Activated T-helper 2 cell treated with anti-CD3 and anti-CD28 coated beads, Interferon-gamma antibody, Interleukin-2, Interleukin-4, amounts not matched to agents 10 μg/mL and 5 μg/mL and 100 μg/mL, durations not matched to agents 14 hours and 24 hours and 36 hours (primary cell): ENCODE measurements at regions not wholly inside any gene's neighbourhood (a gene's known extent, or its start where the extent isn't known, plus 50 kb on each side); places are given as distances from the start of the nearest gene placed in this dataset.

ENCODE experiments used
- DNase-seq: peaks from one replicate; pipeline ENCODE4 v3.0.0; 2021; ENCODE audit warnings: low spot score
- H3K27ac Mint-ChIP-seq: one replicate; pipeline ENCODE4 v1.8.0; 2021; ENCODE audit warnings: mixed read lengths
- H3K27me3 Mint-ChIP-seq: one replicate; pipeline ENCODE4 v1.8.0; 2021; ENCODE audit warnings: low read depth, mixed read lengths
- H3K36me3 Mint-ChIP-seq: one replicate; pipeline ENCODE4 v1.8.0; 2021; ENCODE audit warnings: low read depth, mixed read lengths
- H3K4me1 Mint-ChIP-seq: one replicate; pipeline ENCODE4 v1.8.0; 2021; ENCODE audit warnings: low read depth, mixed read lengths
- H3K4me3 Mint-ChIP-seq: one replicate; pipeline ENCODE4 v1.8.0; 2021; ENCODE audit warnings: low read depth, mild to moderate bottlenecking, moderate library complexity, mixed read lengths
- H3K9me3 Mint-ChIP-seq: one replicate; pipeline ENCODE4 v1.8.0; 2021; ENCODE audit warnings: mixed read lengths
- intact Hi-C: fragments of 100-400 bp; cut with micrococcal nuclease; formaldehyde crosslinking; loops from one replicate; pipeline ENCODE4 v1.15.1; 2023

- H3K27me3 Mint-ChIP-seq = no peaks in the 10 kb centered on the region
- DNase-seq = no peak
- no peaks in the 10 kb centered on the region for H3K4me1 Mint-ChIP-seq
- peaks cover 5% of the 10 kb centered on the region for H3K9me3 Mint-ChIP-seq
- no peak overlapping the region for H3K4me3 Mint-ChIP-seq
- no peak overlapping the region for H3K27ac Mint-ChIP-seq
- no peaks in the 10 kb centered on the region for H3K36me3 Mint-ChIP-seq
- intact Hi-C loops = no loop called here
These were observed 320.1 kb downstream of the CDH2 start for GRCh38 chr18:27856820-27857219.

GRCh38 chr18:27855486-27855885 lies 321.4 kb downstream of the CDH2 start:
- H3K36me3 Mint-ChIP-seq = no peaks in the 10 kb centered on the region
- intact Hi-C loops = no loop called here
- H3K27me3 Mint-ChIP-seq = no peaks in the 10 kb centered on the region
- H3K27ac Mint-ChIP-seq = no peak overlapping the region
- no peaks in the 10 kb centered on the region for H3K4me1 Mint-ChIP-seq
- peaks cover 7% of the 10 kb centered on the region for H3K9me3 Mint-ChIP-seq
- no peak for DNase-seq
- H3K4me3 Mint-ChIP-seq = no peak overlapping the region

- Mint-ChIP-seq H3K27me3 (no peaks in the 10 kb centered on the region), H3K27ac (no peak overlapping the region), H3K4me1 (no peaks in the 10 kb centered on the region), H3K4me3 (no peak overlapping the region), H3K36me3 (no peaks in the 10 kb centered on the region), H3K9me3 (peaks cover 10% of the 10 kb centered on the region)
- intact Hi-C loops = no loop called here
- DNase-seq = no peak
These were observed 322.3 kb downstream of the CDH2 start for GRCh38 chr18:27854631-27855030.

GRCh38 chr18:27848336-27848735 lies 328.6 kb downstream of the CDH2 start:
- intact Hi-C loops = loop anchor here (5.0 kb wide), 1 partner anchor 659 kb away; no protein-coding TSS in a partner anchor
- Mint-ChIP-seq H3K4me3 (no peak overlapping the region), H3K27me3 (no peaks in the 10 kb centered on the region), H3K36me3 (no peaks in the 10 kb centered on the region), H3K4me1 (no peaks in the 10 kb centered on the region), H3K27ac (no peak overlapping the region), H3K9me3 (peaks cover 45% of the 10 kb centered on the region)
- no peak for DNase-seq

- H3K4me3 Mint-ChIP-seq = no peak overlapping the region
- intact Hi-C loops = loop anchor here (5.0 kb wide), 1 partner anchor 660 kb away; no protein-coding TSS in a partner anchor
- H3K9me3 Mint-ChIP-seq = peaks cover 45% of the 10 kb centered on the region
- H3K27me3 Mint-ChIP-seq = no peaks in the 10 kb centered on the region
- no peak for DNase-seq
- no peaks in the 10 kb centered on the region for H3K36me3 Mint-ChIP-seq
- H3K4me1 Mint-ChIP-seq = no peaks in the 10 kb centered on the region
- H3K27ac Mint-ChIP-seq = no peak overlapping the region
These were observed 329.5 kb downstream of the CDH2 start for GRCh38 chr18:27847412-27847811.

GRCh38 chr18:27845897-27846296 lies 331.0 kb downstream of the CDH2 start:
- H3K27me3 Mint-ChIP-seq = no peaks in the 10 kb centered on the region
- peaks cover 55% of the 10 kb centered on the region for H3K9me3 Mint-ChIP-seq
- H3K27ac Mint-ChIP-seq = no peak overlapping the region
- intact Hi-C loops = loop anchor here (5.0 kb wide), 1 partner anchor 661 kb away; no protein-coding TSS in a partner anchor
- H3K4me3 Mint-ChIP-seq = no peak overlapping the region
- no peak for DNase-seq
- no peaks in the 10 kb centered on the region for H3K4me1 Mint-ChIP-seq
- H3K36me3 Mint-ChIP-seq = no peaks in the 10 kb centered on the region

GRCh38 chr18:27843783-27844777 lies 332.9 kb downstream of the CDH2 start:
- H3K27ac Mint-ChIP-seq = no peak overlapping the region
- H3K9me3 Mint-ChIP-seq = peaks cover 56% of the 10 kb centered on the region
- H3K4me1 Mint-ChIP-seq = no peaks in the 10 kb centered on the region
- no peaks in the 10 kb centered on the region for H3K36me3 Mint-ChIP-seq
- intact Hi-C loops = no loop called here
- H3K4me3 Mint-ChIP-seq = no peak overlapping the region
- H3K27me3 Mint-ChIP-seq = no peaks in the 10 kb centered on the region
- DNase-seq = no peak

GRCh38 chr18:27839141-27839540 lies 337.8 kb downstream of the CDH2 start:
- Mint-ChIP-seq H3K27ac (no peak overlapping the region), H3K4me3 (no peak overlapping the region), H3K27me3 (no peaks in the 10 kb centered on the region), H3K36me3 (no peaks in the 10 kb centered on the region), H3K9me3 (peaks cover 33% of the 10 kb centered on the region), H3K4me1 (no peaks in the 10 kb centered on the region)
- intact Hi-C loops = no loop called here
- DNase-seq = no peak

GRCh38 chr18:27838225-27838624 lies 338.7 kb downstream of the CDH2 start:
- H3K36me3 Mint-ChIP-seq = no peaks in the 10 kb centered on the region
- intact Hi-C loops = no loop called here
- H3K9me3 Mint-ChIP-seq = peaks cover 35% of the 10 kb centered on the region
- no peaks in the 10 kb centered on the region for H3K4me1 Mint-ChIP-seq
- H3K27me3 Mint-ChIP-seq = no peaks in the 10 kb centered on the region
- no peak overlapping the region for H3K27ac Mint-ChIP-seq
- H3K4me3 Mint-ChIP-seq = no peak overlapping the region
- DNase-seq = no peak

GRCh38 chr18:27826101-27826500 lies 350.8 kb downstream of the CDH2 start:
- DNase-seq = no peak
- no peaks in the 10 kb centered on the region for H3K4me1 Mint-ChIP-seq
- H3K4me3 Mint-ChIP-seq = no peak overlapping the region
- H3K9me3 Mint-ChIP-seq = peaks cover 39% of the 10 kb centered on the region
- H3K27me3 Mint-ChIP-seq = no peaks in the 10 kb centered on the region
- intact Hi-C loops = no loop called here
- H3K36me3 Mint-ChIP-seq = no peaks in the 10 kb centered on the region
- H3K27ac Mint-ChIP-seq = no peak overlapping the region

GRCh38 chr18:27825689-27826088 lies 351.2 kb downstream of the CDH2 start:
- Mint-ChIP-seq H3K9me3 (peaks cover 39% of the 10 kb centered on the region), H3K27me3 (no peaks in the 10 kb centered on the region), H3K27ac (no peak overlapping the region), H3K4me3 (no peak overlapping the region), H3K4me1 (no peaks in the 10 kb centered on the region), H3K36me3 (no peaks in the 10 kb centered on the region)
- no peak for DNase-seq
- intact Hi-C loops = no loop called here

- Mint-ChIP-seq H3K27ac (no peak overlapping the region), H3K4me3 (no peak overlapping the region), H3K27me3 (no peaks in the 10 kb centered on the region), H3K4me1 (no peaks in the 10 kb centered on the region), H3K9me3 (peaks cover 35% of the 10 kb centered on the region), H3K36me3 (no peaks in the 10 kb centered on the region)
- no peak for DNase-seq
- intact Hi-C loops = no loop called here
These were observed 351.9 kb downstream of the CDH2 start for GRCh38 chr18:27824841-27825681.

- Mint-ChIP-seq H3K9me3 (peaks cover 33% of the 10 kb centered on the region), H3K27ac (no peak overlapping the region), H3K4me1 (no peaks in the 10 kb centered on the region), H3K36me3 (no peaks in the 10 kb centered on the region), H3K27me3 (no peaks in the 10 kb centered on the region), H3K4me3 (no peak overlapping the region)
- DNase-seq = no peak
- intact Hi-C loops = no loop called here
These were observed 352.7 kb downstream of the CDH2 start for GRCh38 chr18:27824275-27824674.
